HG03135 (cell line): ENCODE measurements at regions not wholly inside any gene's neighbourhood (a gene's known extent, or its start where the extent isn't known, plus 50 kb on each side); places are given as distances from the start of the nearest gene placed in this dataset.
"Not testable (repeated sequence)": the region's sequence is repeated elsewhere in the genome, so short reads cannot be mapped to it uniquely, and the experiment has no call there.

Experiments
- ATAC-seq: cut with Tn5 transposase; IDR thresholded peaks from one replicate; pipeline ENCODE4 v1.9.1; 2021; ENCODE audit warnings: mild to moderate bottlenecking, moderate library complexity; ENCODE audit not compliant: unreplicated experiment

GRCh38 chr5:136631186-136631585, 265.8 kb upstream of the TRPC7 start:
- no peak for ATAC-seq

GRCh38 chr5:136629125-136629792, 263.9 kb upstream of the TRPC7 start:
- ATAC-seq, result no peak

- ATAC-seq, result no peak
Observed at GRCh38 chr5:136626531-136626930, 261.2 kb upstream of the TRPC7 start.

GRCh38 chr5:136622747-136623146, 257.4 kb upstream of the TRPC7 start:
- ATAC-seq, result no peak

GRCh38 chr5:136621743-136622142, 256.4 kb upstream of the TRPC7 start:
- no peak for ATAC-seq

- no peak for ATAC-seq
Observed at GRCh38 chr5:136620621-136621020, 255.3 kb upstream of the TRPC7 start.

- no peak for ATAC-seq
Observed at GRCh38 chr5:136620016-136620419, 254.7 kb upstream of the TRPC7 start.

GRCh38 chr5:136619556-136619955, 254.2 kb upstream of the TRPC7 start:
- ATAC-seq, result no peak

- ATAC-seq, result no peak
Observed at GRCh38 chr5:136615251-136616119, 250.1 kb upstream of the TRPC7 start.

- no peak for ATAC-seq
Observed at GRCh38 chr5:136613230-136613629, 247.9 kb upstream of the TRPC7 start.

GRCh38 chr5:136605638-136606037, 240.3 kb upstream of the TRPC7 start:
- no peak for ATAC-seq

- no peak for ATAC-seq
Observed at GRCh38 chr5:136600306-136600705, 235.0 kb upstream of the TRPC7 start.

- no peak for ATAC-seq
Observed at GRCh38 chr5:136598802-136599404, 233.6 kb upstream of the TRPC7 start.

GRCh38 chr5:136594416-136594815, 229.1 kb upstream of the TRPC7 start:
- no peak for ATAC-seq

GRCh38 chr5:136590581-136590980, 225.2 kb upstream of the TRPC7 start:
- ATAC-seq, result no peak

- ATAC-seq, result no peak
Observed at GRCh38 chr5:136586196-136586595, 220.9 kb upstream of the TRPC7 start.

- ATAC-seq, result no peak
Observed at GRCh38 chr5:136584474-136584873, 219.1 kb upstream of the TRPC7 start.

GRCh38 chr5:136579238-136579637, 213.9 kb upstream of the TRPC7 start:
- ATAC-seq, result no peak

GRCh38 chr5:136569875-136570274, 204.5 kb upstream of the TRPC7 start:
- ATAC-seq, result not testable (repeated sequence)

GRCh38 chr5:136565457-136565856, 200.1 kb upstream of the TRPC7 start:
- ATAC-seq, result not testable (repeated sequence)

- not testable (repeated sequence) for ATAC-seq
Observed at GRCh38 chr5:136565050-136565449, 199.7 kb upstream of the TRPC7 start.

- ATAC-seq, result not testable (repeated sequence)
Observed at GRCh38 chr5:136564431-136564830, 199.1 kb upstream of the TRPC7 start.
